H1 (cell line): ENCODE measurements at regions not wholly inside any gene's neighbourhood (a gene's known extent, or its start where the extent isn't known, plus 50 kb on each side); places are given as distances from the start of the nearest gene placed in this dataset.

Experiments
- CTBP2 ChIP-seq: IDR thresholded peaks from 2 replicates; pipeline ENCODE4 v1.7.0; 2011; ENCODE audit warnings: borderline replicate concordance, mild to moderate bottlenecking, moderate library complexity, mixed read lengths, low read length; ENCODE audit not compliant: insufficient read depth, insufficient read length
- GTF2F1 ChIP-seq: IDR thresholded peaks from 2 replicates; pipeline ENCODE4 v1.6.1; 2012; ENCODE audit warnings: low read depth, low read length, improper control_type of control experiment, borderline replicate concordance
- JUND ChIP-seq: IDR thresholded peaks from 2 replicates; pipeline ENCODE4 v1.6.1; 2011; ENCODE audit warnings: mild to moderate bottlenecking, improper control_type of control experiment, low read length
- SP2 ChIP-seq: IDR thresholded peaks from 2 replicates; pipeline ENCODE4 v1.6.1; 2012; ENCODE audit warnings: mild to moderate bottlenecking, low read length, inconsistent platforms
- SRF ChIP-seq: IDR thresholded peaks from 2 replicates; pipeline ENCODE4 v1.6.1; 2011; ENCODE audit warnings: mild to moderate bottlenecking, low read depth, low read length, moderate library complexity

DNA sequence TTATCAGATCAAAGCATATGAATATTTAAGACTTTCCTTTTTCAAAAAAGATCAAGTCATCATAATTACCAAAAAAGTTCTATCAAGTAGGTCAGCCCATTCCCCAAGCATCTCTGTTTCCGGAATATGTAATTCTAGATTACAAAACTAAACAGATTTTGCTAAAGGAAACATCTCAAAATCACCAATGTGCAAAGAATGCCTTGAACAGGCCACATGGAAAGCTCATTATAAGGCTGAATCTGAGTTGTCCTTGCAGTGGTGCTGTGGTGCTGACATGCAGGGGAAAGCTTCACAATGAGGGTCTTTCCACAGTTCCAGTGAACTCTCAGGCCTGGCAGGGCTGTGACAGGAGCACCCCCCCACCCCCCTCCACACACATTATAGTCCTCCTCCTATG lies 240.9 kb downstream of the OMA1 start (continued):
- TF ChIP-seq JUND = no peak
- TF ChIP-seq GTF2F1 = no peak
- TF ChIP-seq SRF = no peak
- no peak for TF ChIP-seq SP2
- no peak for TF ChIP-seq CTBP2
- TF ChIP-seq, all 59 proteins: peak for 0
